ENCODE measurements at regions not wholly inside any gene's neighbourhood (a gene's known extent, or its start where the extent isn't known, plus 50 kb on each side); places are given as distances from the start of the nearest gene placed in this dataset.

DNA sequence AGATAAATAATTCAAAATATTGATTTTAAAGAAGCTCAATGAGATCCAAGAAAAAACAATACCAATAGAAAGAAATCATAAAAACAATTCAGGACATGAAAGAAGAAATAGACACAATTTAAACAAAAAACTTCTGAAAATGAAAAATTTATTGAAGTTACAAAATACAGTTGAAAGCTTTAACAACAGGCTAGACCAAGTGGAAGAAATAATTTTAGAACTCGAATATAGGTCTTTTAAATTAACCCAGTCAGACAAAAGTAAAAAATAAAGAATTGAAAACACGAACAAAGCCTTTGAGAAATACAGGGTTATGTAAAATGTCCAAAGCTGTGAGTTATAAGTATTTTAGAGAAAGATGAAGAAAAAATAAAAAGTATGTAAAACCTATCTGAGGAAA lies 152.4 kb upstream of the SMIM30 start:
- TF ChIP-seq, protein P1, sequence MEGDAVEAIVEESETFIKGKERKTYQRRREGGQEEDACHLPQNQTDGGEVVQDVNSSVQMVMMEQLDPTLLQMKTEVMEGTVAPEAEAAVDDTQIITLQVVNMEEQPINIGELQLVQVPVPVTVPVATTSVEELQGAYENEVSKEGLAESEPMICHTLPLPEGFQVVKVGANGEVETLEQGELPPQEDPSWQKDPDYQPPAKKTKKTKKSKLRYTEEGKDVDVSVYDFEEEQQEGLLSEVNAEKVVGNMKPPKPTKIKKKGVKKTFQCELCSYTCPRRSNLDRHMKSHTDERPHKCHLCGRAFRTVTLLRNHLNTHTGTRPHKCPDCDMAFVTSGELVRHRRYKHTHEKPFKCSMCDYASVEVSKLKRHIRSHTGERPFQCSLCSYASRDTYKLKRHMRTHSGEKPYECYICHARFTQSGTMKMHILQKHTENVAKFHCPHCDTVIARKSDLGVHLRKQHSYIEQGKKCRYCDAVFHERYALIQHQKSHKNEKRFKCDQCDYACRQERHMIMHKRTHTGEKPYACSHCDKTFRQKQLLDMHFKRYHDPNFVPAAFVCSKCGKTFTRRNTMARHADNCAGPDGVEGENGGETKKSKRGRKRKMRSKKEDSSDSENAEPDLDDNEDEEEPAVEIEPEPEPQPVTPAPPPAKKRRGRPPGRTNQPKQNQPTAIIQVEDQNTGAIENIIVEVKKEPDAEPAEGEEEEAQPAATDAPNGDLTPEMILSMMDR (conservative IDR thresholded peaks at IDR 0.05; ENCODE audit: low read depth, low read length): no peak
- TF ChIP-seq CEBPB (IDR thresholded peaks at IDR 0.05; ENCODE audit: low read depth, low read length) (no peak), POLR2A (IDR thresholded peaks at IDR 0.05; ENCODE audit: low read depth, low read length) (no peak), BHLHE40 (IDR thresholded peaks at IDR 0.05; ENCODE audit: low read depth, low read length) (no peak), MXI1 (IDR thresholded peaks at IDR 0.05; ENCODE audit: borderline replicate concordance, low read depth, low read length) (no peak), MAFK (IDR thresholded peaks at IDR 0.05; ENCODE audit: low read depth, low read length) (no peak), NFE2L2 (IDR thresholded peaks at IDR 0.05; ENCODE audit: low read depth, low read length) (no peak), RAD21 (IDR thresholded peaks at IDR 0.05; ENCODE audit: low read length) (no peak)
- TF ChIP-seq, protein P2, sequence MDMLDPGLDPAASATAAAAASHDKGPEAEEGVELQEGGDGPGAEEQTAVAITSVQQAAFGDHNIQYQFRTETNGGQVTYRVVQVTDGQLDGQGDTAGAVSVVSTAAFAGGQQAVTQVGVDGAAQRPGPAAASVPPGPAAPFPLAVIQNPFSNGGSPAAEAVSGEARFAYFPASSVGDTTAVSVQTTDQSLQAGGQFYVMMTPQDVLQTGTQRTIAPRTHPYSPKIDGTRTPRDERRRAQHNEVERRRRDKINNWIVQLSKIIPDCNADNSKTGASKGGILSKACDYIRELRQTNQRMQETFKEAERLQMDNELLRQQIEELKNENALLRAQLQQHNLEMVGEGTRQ (IDR thresholded peaks at IDR 0.05; ENCODE audit: low read depth, low read length): no peak
- TF ChIP-seq, protein P3, sequence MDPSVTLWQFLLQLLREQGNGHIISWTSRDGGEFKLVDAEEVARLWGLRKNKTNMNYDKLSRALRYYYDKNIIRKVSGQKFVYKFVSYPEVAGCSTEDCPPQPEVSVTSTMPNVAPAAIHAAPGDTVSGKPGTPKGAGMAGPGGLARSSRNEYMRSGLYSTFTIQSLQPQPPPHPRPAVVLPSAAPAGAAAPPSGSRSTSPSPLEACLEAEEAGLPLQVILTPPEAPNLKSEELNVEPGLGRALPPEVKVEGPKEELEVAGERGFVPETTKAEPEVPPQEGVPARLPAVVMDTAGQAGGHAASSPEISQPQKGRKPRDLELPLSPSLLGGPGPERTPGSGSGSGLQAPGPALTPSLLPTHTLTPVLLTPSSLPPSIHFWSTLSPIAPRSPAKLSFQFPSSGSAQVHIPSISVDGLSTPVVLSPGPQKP (IDR thresholded peaks at IDR 0.05; ENCODE audit: borderline replicate concordance, low read depth, low read length): no peak

Data from IMR-90 (cell line).